BE2C (cell line): ENCODE measurements at regions not wholly inside any gene's neighbourhood (a gene's known extent, or its start where the extent isn't known, plus 50 kb on each side); places are given as distances from the start of the nearest gene placed in this dataset.

Source experiments
- DNase-seq: peaks from one replicate; pipeline ENCODE4 v3.0.0-alpha.2; 2020
- H3K27me3 ChIP-seq: fragments of 250-450 bp; sonication (Bioruptor Pico); 2 replicates; pipeline ENCODE4 v1.5.1; 2020; ENCODE audit warnings: mild to moderate bottlenecking
- H3K36me3 ChIP-seq: fragments of 250-450 bp; sonication (Bioruptor Pico); 2 replicates; pipeline ENCODE4 v1.5.1; 2020; ENCODE audit warnings: mild to moderate bottlenecking
- H3K4me1 ChIP-seq: fragments of 250-450 bp; sonication (Bioruptor Pico); 2 replicates; pipeline ENCODE4 v1.5.1; 2020
- H3K4me3 ChIP-seq: 2 replicates; pipeline ENCODE4 v1.5.1; 2011; ENCODE audit warnings: low read depth, low read length
- H3K9me3 ChIP-seq: fragments of 250-450 bp; sonication (Bioruptor Pico); 2 replicates; pipeline ENCODE4 v1.5.1; 2020
- TF ChIP-seq, protein P1 (sequence below): IDR thresholded peaks from 2 replicates; pipeline ENCODE4 v1.5.1; 2012; ENCODE audit warnings: mild to moderate bottlenecking, low read depth, low read length

DNA sequence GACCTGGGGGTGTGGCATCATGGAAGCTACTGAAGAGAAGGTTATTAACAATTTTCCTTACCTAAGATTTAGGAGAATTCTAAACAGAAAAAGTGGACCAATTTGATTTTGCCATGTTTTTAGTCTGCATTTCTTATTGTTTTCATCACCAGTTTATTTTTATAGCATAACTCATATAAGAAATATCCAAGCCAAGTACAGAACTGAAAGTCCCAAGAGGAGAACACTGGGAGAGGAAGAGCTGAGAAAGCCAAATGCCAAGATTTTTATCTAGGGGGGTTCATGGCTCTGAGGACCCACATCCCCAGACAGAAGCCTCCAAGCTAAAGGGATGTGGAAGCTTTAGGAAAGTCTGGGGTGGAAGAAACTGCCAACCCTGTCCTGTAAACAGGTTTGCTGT lies 109.4 kb upstream of the DUSP10 start:
- Histone ChIP-seq H3K27me3 (no peaks in the 10 kb centered on the region), H3K4me1 (no peaks in the 10 kb centered on the region), H3K36me3 (no peaks in the 10 kb centered on the region), H3K9me3 (no peaks in the 10 kb centered on the region), H3K4me3 (no peak overlapping the region)
- TF ChIP-seq, protein P1, sequence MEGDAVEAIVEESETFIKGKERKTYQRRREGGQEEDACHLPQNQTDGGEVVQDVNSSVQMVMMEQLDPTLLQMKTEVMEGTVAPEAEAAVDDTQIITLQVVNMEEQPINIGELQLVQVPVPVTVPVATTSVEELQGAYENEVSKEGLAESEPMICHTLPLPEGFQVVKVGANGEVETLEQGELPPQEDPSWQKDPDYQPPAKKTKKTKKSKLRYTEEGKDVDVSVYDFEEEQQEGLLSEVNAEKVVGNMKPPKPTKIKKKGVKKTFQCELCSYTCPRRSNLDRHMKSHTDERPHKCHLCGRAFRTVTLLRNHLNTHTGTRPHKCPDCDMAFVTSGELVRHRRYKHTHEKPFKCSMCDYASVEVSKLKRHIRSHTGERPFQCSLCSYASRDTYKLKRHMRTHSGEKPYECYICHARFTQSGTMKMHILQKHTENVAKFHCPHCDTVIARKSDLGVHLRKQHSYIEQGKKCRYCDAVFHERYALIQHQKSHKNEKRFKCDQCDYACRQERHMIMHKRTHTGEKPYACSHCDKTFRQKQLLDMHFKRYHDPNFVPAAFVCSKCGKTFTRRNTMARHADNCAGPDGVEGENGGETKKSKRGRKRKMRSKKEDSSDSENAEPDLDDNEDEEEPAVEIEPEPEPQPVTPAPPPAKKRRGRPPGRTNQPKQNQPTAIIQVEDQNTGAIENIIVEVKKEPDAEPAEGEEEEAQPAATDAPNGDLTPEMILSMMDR, result no peak
- no peak for DNase-seq

DNA sequence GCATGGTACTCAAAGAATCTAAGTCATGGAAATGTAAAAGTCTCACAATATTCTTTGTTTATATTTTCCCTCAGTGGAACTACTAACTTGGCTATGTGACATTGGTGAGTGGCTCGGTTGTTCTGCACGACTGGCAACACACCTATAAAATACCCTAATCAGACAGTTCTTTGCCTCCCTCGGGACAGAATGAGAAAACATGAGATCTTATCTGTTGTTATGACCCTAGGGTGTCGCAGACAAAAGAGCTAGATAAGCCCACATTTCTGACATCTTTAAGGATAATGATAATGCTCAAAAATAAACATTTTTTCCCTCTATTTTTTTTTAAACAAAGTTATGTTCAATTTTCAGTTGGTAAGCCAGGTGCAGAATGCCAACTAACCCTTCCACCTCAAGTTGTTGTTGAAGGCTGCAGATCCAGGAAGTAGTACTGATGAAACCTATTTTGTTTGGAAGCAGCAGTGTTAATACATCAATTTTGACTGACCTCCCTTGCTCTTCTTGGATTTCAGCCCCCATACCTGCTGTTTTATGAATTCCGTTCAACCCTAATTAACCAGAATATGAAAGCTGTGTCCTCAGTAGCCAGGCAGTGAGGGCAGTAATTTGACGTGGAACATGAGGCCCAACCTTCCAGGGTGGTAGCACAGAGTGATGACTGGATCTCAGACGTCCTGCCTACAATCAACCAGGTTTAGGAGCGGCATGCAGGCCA lies 108.7 kb upstream of the DUSP10 start:
- no peak overlapping the region for H3K4me3 ChIP-seq
- DNase-seq, result no peak
- H3K27me3 ChIP-seq, result no peaks in the 10 kb centered on the region

DNA sequence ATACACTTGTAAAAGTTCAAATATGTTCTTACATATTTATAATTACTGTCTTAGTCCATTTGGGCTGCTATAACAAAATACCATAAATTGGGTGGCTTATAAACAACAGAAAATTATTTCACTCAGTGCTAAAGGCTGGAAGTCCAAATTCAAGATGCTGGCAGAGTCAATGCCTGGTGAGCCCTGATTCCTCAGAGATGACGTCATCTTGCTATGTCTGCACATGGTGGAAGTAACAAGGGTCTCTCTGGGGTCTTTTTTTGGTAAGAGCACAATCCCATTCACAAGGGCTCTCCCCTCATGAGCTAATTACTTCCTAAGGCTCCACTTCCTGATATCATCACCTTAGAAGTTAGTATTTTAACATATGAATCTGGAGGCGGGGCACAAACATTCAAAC lies 108.0 kb upstream of the DUSP10 start:
- H3K36me3 ChIP-seq, result no peaks in the 10 kb centered on the region
- DNase-seq, result no peak
- TF ChIP-seq, protein P1, result no peak

More for the DNA sequence above, 108.7 kb upstream of the DUSP10 start:
- TF ChIP-seq, protein P1, result no peak
- Histone ChIP-seq H3K9me3 (no peaks in the 10 kb centered on the region), H3K4me1 (no peaks in the 10 kb centered on the region), H3K36me3 (no peaks in the 10 kb centered on the region)

DNA sequence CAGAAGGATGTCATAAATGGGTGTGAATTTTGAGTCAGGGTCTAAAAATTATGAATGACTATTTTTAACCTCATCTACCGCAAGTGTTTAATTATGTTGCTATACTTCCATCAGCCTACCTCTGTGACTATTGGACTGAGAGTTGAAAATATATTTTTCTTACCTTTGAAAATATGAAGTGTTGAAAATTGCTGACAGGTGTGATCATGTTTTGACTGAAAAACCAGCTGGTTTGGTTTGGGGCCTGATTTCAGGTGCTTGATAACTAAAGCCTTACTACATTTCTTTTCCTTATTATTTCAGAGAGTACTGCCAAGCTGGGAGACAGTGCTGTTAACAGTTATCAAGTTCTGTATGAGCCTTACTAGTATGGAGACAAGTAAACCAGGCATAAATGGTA lies 107.2 kb upstream of the DUSP10 start:
- Histone ChIP-seq H3K4me1 (no peaks in the 10 kb centered on the region), H3K27me3 (no peaks in the 10 kb centered on the region), H3K9me3 (no peaks in the 10 kb centered on the region), H3K4me3 (no peak overlapping the region), H3K36me3 (no peaks in the 10 kb centered on the region)
- TF ChIP-seq, protein P1, result no peak
- DNase-seq, result no peak

More for the DNA sequence above, 108.0 kb upstream of the DUSP10 start:
- H3K4me1 ChIP-seq, result no peaks in the 10 kb centered on the region
- H3K4me3 ChIP-seq, result no peak overlapping the region
- no peaks in the 10 kb centered on the region for H3K27me3 ChIP-seq
- H3K9me3 ChIP-seq, result no peaks in the 10 kb centered on the region

DNA sequence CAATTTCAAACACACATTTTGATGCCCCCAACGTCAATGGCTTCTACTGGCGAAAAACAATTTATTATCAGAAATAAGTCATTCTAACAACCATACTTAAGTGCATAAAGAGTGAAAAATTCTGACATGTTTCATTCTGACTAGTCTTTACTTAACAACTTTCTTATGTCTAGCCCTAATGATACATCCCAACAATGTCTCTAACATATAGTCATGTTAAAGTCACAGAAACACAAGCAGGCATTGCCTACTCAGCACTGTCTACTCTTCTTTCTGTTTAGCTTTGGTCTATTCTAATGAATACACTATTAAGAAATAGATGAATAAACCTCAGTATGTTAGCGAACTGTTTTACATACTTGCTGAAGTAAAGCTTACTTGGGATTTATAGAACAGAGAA lies 105.8 kb upstream of the DUSP10 start:
- Histone ChIP-seq H3K4me3 (no peak overlapping the region), H3K36me3 (no peaks in the 10 kb centered on the region), H3K4me1 (no peaks in the 10 kb centered on the region), H3K9me3 (no peaks in the 10 kb centered on the region), H3K27me3 (no peaks in the 10 kb centered on the region)
- TF ChIP-seq, protein P1, result no peak
- no peak for DNase-seq

DNA sequence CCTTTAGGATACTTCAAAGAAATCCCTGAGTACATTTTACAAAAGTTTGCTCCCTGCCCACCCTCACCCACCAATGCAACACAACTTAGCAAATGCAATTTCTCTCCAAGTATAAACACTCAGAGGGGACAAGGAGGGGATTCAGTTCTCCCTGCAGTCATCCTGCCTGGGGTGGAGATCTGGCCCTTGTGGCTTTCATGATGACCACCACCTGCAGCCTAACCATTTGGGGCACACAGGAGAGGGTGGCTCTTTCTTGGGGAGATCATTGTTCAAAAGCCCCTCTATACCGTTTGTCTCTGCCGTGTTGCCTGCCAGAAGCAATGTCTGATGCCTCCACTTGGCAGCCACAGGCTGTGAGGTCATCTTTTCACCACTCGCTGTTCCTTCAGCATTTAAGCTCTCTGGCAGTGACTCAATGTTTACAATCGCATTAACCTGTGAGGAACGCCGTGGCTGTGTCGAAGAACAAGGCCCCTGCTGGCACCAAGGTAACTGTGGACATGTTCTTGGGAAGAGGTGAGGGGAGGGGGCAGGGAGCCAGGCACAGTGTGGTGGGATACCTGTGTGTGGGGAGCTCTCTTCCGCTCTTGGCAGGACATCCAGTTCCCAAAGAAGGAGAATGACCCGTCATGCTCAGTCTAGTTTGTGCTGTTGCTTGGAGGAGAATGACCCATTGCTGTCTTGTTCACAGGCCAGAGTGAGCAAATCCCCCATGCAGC lies 103.9 kb upstream of the DUSP10 start:
- DNase-seq, result no peak
- no peak overlapping the region for H3K4me3 ChIP-seq
- no peaks in the 10 kb centered on the region for H3K9me3 ChIP-seq
- no peaks in the 10 kb centered on the region for H3K4me1 ChIP-seq
- no peaks in the 10 kb centered on the region for H3K36me3 ChIP-seq
- TF ChIP-seq, protein P1, result no peak
- no peaks in the 10 kb centered on the region for H3K27me3 ChIP-seq
